Activated CD4-positive, alpha-beta T cell treated with anti-CD3 and anti-CD28 coated beads for 36 hours (primary cell): ENCODE measurements at regions not wholly inside any gene's neighbourhood (a gene's known extent, or its start where the extent isn't known, plus 50 kb on each side); places are given as distances from the start of the nearest gene placed in this dataset.
"Not testable (repeated sequence)": the region's sequence is repeated elsewhere in the genome, so short reads cannot be mapped to it uniquely, and the experiment has no call there.

ENCODE experiments used
- ATAC-seq: fragments of 200-7000 bp; cut with Tn5 transposase; one replicate; pipeline ENCODE4 v1.10.0; 2021; ENCODE audit warnings: mild to moderate bottlenecking, moderate library complexity
- CTCF ChIA-PET: fragments of 350-600 bp; sonication (Branson Sonifier 250); formaldehyde crosslinking; loops from one replicate; lab custom pipeline; 2021; ENCODE audit warnings: antibody characterized with exemption; lab: Charles Lee
- POLR2A ChIA-PET: fragments of 350-600 bp; sonication (Branson Sonifier 250); formaldehyde crosslinking; loops from one replicate; lab custom pipeline; 2021; ENCODE audit warnings: antibody characterized with exemption, inconsistent platforms; lab: Charles Lee
- DNase-seq: peaks from one replicate; pipeline ENCODE4 v3.0.0-alpha.2; 2020
- H3K27ac Mint-ChIP-seq: one replicate; pipeline ENCODE4 v1.8.0; 2021; ENCODE audit warnings: mixed read lengths
- H3K27me3 Mint-ChIP-seq: one replicate; pipeline ENCODE4 v1.8.0; 2021; ENCODE audit warnings: mixed read lengths
- H3K36me3 Mint-ChIP-seq: one replicate; pipeline ENCODE4 v1.8.0; 2021; ENCODE audit warnings: low read depth, mixed read lengths
- H3K4me1 Mint-ChIP-seq: one replicate; pipeline ENCODE4 v1.8.0; 2021; ENCODE audit warnings: mixed read lengths
- H3K4me3 Mint-ChIP-seq: one replicate; pipeline ENCODE4 v1.8.0; 2021; ENCODE audit warnings: mild to moderate bottlenecking, moderate library complexity, mixed read lengths
- H3K9me3 Mint-ChIP-seq: one replicate; pipeline ENCODE4 v1.8.0; 2021; ENCODE audit warnings: low read depth, mixed read lengths
- intact Hi-C, 2 experiments: fragments of 100-400 bp; cut with DNase I in 1 of 2; cut with micrococcal nuclease in 1 of 2; formaldehyde crosslinking; loops; one replicate each; pipeline versions ENCODE4 v1.14.2 to v1.15.1; 2022 to 2024; cut with DNase I, micrococcal nuclease

DNA sequence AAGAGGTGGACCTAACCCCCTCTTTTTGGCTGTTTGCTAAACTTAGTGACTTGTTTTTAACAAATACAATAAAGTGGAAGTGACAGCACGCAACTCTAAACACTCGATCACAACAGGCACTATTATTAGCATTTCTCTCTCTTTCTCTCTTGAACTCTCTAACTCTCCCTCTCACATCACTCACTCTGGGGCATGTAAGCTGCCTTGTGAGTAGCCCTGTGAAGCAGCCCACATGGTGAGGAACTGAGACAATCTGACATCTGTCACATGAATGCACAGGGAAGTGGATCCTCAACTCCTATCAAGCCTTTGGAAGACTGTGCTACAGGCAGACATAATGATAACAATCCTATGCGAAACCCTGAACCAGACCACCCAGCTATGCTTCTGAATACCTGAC is 609.0 kb upstream of the CNTN5 start:
- CTCF ChIA-PET: no interaction called here
- H3K4me1 Mint-ChIP-seq: no peaks in the 10 kb centered on the region
- H3K9me3 Mint-ChIP-seq: no peaks in the 10 kb centered on the region

DNA sequence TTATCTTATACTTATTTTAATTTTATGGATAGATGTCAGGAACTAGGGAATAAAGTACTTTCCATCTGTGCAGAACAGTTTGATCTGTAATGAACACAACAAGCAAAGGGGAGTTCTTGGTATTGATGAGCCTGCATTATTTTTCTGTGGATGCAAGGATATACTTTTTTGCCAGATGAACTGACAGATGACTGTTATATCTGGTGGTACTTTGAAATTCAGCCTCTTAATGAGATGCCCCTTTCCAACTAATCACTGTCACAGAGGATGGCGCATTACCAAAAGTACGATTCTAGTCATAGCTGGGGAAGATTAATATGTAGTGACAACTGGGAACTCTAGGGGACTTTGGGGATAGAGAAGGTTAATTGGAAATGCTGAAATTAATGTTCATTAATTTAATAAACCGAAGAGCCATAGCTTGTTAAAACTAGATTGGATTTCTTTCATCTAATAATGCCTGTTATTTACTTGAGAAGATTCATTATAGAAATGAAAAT is 603.4 kb upstream of the CNTN5 start:
- intact Hi-C loops: no loop called here
- POLR2A ChIA-PET: no interaction called here
- CTCF ChIA-PET: no interaction called here

More for the DNA sequence above, 609.0 kb upstream of the CNTN5 start:
- H3K27me3 Mint-ChIP-seq: no peaks in the 10 kb centered on the region
- intact Hi-C loops: no loop called here
- ATAC-seq (no peak), DNase-seq (no peak)
- POLR2A ChIA-PET: no interaction called here
- no peaks in the 10 kb centered on the region for H3K36me3 Mint-ChIP-seq
- H3K27ac Mint-ChIP-seq: no peak overlapping the region
- H3K4me3 Mint-ChIP-seq: no peak overlapping the region

DNA sequence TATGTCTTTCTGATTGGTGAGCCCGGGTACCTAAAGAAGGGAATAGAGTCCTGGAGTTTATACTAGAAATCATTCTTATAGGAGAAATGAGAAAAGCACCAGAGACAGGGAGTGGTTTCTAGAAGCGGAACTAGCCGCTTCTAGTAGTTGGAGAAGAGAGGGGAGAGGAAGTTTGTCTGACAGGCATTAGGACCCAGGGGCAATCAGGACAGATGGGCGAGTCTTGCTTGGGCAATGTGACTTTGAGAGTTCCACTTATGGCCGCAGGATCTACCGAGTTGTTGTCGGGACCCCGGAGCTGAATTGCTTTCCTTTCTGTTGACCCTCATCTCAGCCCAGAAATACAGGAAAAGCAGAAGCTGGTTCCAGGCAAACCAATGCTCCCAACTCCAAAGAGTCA is 596.8 kb upstream of the CNTN5 start:
- H3K27ac Mint-ChIP-seq: no peak overlapping the region

More for the DNA sequence above, 603.4 kb upstream of the CNTN5 start:
- no peak for ATAC-seq
- no peak for DNase-seq
- Mint-ChIP-seq H3K4me1 (no peaks in the 10 kb centered on the region), H3K4me3 (no peak overlapping the region), H3K36me3 (no peaks in the 10 kb centered on the region), H3K27me3 (no peaks in the 10 kb centered on the region), H3K9me3 (peaks cover 5% of the 10 kb centered on the region), H3K27ac (no peak overlapping the region)

DNA sequence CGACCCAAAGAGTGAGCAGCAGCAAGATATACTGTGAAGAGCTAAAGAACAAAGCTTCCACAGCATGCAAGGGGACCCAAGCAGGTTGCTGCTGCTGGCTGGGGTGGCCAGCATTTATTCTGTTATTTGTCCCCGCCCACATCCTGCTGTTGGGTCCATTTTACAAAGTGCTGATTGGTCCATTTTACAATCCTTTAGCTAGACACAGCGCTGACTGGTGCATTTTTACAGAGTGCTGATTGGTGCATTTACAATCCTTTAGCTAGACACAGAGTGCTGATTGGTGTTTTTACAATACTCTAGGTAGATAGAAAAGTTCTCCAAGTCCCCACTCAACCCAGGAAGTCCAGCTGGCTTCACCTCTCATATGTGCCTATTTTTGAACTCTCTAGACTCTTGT is 596.0 kb upstream of the CNTN5 start:
- H3K27ac Mint-ChIP-seq, ATAC-seq, DNase-seq, H3K4me1 Mint-ChIP-seq, H3K4me3 Mint-ChIP-seq, H3K36me3 Mint-ChIP-seq, H3K27me3 Mint-ChIP-seq, POLR2A ChIA-PET, intact Hi-C loops, CTCF ChIA-PET: not testable (repeated sequence)
- H3K9me3 Mint-ChIP-seq: peaks cover 13% of the 10 kb centered on the region

More for the DNA sequence above, 596.8 kb upstream of the CNTN5 start:
- intact Hi-C loops: no loop called here
- no peaks in the 10 kb centered on the region for H3K36me3 Mint-ChIP-seq
- ATAC-seq (no peak), DNase-seq (no peak)
- no peaks in the 10 kb centered on the region for H3K27me3 Mint-ChIP-seq
- CTCF ChIA-PET: no interaction called here
- H3K4me3 Mint-ChIP-seq: no peak overlapping the region
- POLR2A ChIA-PET: no interaction called here
- no peaks in the 10 kb centered on the region for H3K4me1 Mint-ChIP-seq
- H3K9me3 Mint-ChIP-seq: peaks cover 10% of the 10 kb centered on the region

DNA sequence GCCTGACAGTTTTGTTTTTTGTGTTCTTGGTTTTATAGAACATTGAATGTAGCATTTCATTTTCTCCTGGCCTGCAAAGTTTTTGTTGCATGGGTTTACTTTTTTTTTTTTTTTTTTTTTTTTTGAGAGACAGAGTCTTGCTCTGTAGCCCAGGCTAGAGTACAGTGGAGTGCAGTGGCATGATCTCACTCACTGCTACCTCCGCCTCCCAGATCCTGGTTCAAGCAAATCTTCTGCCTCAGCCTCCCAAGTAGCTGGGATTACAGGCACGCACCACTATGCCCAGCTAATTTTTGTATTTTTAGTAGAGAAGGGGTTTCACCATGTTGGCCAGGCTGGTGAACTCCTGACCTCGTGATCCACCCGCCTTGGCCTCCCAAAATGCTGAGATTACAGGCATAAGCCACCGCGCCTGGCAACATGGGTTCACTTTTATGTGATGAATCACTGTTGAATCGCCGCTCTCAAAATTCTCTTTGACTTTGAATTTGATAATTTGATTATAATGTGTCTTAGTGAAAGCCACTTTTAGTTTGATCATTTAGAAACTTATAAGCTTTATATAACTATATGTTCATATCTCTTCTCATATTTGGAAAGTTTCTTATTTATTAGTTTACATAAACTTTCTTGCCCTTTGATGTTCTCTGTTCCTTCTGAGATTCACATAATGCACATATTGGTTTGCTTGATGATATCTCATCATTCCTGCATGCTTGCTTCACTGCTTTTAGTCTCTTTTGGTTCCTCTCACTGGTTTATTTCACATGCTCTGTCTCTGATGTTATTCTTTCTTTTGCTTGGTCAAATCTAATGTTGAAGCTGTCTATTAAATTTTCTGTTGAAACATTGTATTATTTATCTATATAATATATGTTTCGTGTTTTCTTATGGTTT is 589.0 kb upstream of the CNTN5 start:
- Mint-ChIP-seq H3K27me3 (no peaks in the 10 kb centered on the region), H3K36me3 (no peaks in the 10 kb centered on the region), H3K4me1 (no peaks in the 10 kb centered on the region), H3K27ac (no peak overlapping the region), H3K4me3 (no peak overlapping the region), H3K9me3 (peaks cover 18% of the 10 kb centered on the region)
- ATAC-seq (no peak), DNase-seq (no peak)
- ChIA-PET POLR2A (no interaction called here), CTCF (no interaction called here)
- intact Hi-C loops: no loop called here

DNA sequence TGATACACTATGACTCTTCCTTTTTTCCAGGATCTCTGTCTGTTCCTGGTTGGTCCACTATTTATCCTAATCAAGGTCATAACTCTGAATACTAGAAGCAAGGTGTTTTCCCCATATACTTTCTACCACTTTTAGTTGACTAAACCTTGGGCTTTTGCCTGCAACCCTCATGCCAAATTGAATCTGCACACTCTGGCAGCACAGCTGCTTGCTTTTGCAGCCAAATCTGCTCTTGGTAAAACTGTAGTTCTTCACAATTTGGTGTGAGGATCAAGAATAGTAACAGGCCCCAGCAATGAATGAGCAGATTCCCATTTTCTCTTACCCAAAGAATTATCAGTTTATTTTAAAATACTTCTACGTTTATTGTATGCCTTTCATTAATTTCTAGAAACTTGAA is 586.5 kb upstream of the CNTN5 start:
- intact Hi-C loops: no loop called here
- no peak overlapping the region for H3K4me3 Mint-ChIP-seq
- ATAC-seq (no peak), DNase-seq (no peak)
- H3K4me1 Mint-ChIP-seq: no peaks in the 10 kb centered on the region
- ChIA-PET POLR2A (no interaction called here), CTCF (no interaction called here)
- H3K9me3 Mint-ChIP-seq: peaks cover 16% of the 10 kb centered on the region
- H3K27ac Mint-ChIP-seq: no peak overlapping the region
- no peaks in the 10 kb centered on the region for H3K36me3 Mint-ChIP-seq
- H3K27me3 Mint-ChIP-seq: no peaks in the 10 kb centered on the region

DNA sequence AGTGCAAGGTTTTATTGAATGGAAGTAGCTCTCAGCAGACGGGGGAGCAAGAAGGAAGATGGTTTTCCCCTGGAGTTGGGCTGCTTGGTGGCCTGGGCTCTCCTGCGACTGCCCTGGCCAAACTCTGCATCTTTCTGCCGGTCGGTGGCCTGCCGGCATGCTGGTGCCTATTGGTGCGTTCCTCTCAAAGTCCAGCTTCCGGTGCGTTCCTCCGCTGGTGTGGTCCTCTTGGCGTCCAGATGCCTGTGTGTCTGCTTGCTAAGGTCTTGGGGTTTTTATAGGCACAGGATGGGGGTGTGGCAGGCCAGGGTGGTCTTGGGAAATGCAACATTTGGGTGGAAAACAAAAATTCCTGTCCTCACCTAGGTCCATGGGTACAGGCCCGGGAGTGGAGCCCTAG is 567.4 kb upstream of the CNTN5 start:
- ChIA-PET CTCF (no interaction called here), POLR2A (no interaction called here)
- Mint-ChIP-seq H3K27ac (no peak overlapping the region), H3K4me3 (no peak overlapping the region), H3K36me3 (no peaks in the 10 kb centered on the region), H3K9me3 (peaks cover 5% of the 10 kb centered on the region), H3K27me3 (no peaks in the 10 kb centered on the region), H3K4me1 (no peaks in the 10 kb centered on the region)
- ATAC-seq: no peak
- intact Hi-C loops: no loop called here
- no peak for DNase-seq

DNA sequence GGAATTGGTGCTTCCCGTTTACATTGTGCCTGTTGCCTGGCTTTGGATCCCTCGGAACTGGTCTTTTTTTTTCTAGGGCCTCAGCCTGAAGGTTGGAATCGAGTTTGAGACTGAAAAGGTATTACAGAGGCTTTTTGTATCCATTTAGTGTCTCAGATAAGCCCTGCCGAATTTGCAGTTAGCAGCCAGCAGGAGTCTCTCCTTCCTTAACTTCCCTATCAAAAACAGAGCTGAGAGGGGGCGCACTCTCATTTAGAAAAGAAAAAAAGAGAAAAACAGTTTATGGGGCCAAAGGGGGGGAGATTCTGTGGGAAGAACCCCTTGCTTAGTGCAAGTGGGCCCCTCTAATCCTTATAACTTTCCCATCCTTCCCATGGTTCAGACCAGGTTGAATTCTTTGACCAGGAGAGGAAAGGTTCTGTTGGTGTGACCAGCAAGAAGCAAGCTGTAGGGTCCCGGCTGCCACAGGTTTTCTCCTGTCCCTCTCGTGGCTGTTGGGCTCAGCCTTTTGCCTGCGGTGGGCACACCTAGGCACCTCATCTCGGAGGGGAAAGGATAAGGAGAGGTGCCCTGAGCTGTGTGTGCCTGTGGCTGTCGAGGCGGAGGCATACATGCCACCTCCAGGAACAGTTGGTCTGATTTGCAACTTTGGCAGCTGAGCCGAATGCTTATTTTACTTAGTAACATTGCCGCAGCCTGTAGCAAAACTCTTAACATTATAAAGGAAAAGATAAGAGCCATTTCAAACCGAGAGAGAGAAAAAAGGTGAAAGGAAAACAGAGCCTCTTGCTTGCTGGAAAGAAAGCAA is 565.0 kb upstream of the CNTN5 start:
- Mint-ChIP-seq H3K4me1 (no peaks in the 10 kb centered on the region), H3K27ac (no peak overlapping the region), H3K27me3 (no peaks in the 10 kb centered on the region), H3K36me3 (no peaks in the 10 kb centered on the region), H3K9me3 (peaks cover 5% of the 10 kb centered on the region), H3K4me3 (no peak overlapping the region)
- intact Hi-C loops: no loop called here
- DNase-seq: no peak
- ChIA-PET CTCF (interaction anchor here (0.6 kb wide), 1 partner anchor 134 kb away, joined by 3 read pairs; no protein-coding TSS in a partner anchor), POLR2A (no interaction called here)
- no peak for ATAC-seq

DNA sequence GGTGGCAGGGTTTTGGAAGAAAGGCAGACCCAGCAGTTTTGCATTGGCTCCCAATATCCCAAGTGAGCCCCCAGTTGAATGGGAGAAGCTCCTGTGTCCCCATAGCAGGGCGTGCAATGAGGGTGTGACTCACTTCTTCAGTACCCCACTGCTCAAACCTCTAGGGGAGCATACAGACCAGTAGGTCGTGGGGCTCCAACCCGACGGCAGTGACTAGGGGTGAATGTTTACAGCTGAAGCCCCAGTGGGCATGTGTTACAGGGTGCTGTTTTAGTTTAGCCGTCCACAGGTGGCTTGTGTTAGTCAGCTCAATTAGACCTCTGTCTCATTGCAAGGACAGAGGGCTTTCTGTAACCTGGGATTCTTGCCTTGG is 564.5 kb upstream of the CNTN5 start:
- Mint-ChIP-seq H3K9me3 (peaks cover 7% of the 10 kb centered on the region), H3K27ac (no peak overlapping the region), H3K4me1 (no peaks in the 10 kb centered on the region), H3K4me3 (no peak overlapping the region), H3K36me3 (no peaks in the 10 kb centered on the region), H3K27me3 (no peaks in the 10 kb centered on the region)
- ChIA-PET CTCF (interaction anchor here (0.6 kb wide), 1 partner anchor 133 kb away, joined by 3 read pairs; no protein-coding TSS in a partner anchor), POLR2A (no interaction called here)
- intact Hi-C loops: no loop called here
- DNase-seq (no peak), ATAC-seq (no peak)

DNA sequence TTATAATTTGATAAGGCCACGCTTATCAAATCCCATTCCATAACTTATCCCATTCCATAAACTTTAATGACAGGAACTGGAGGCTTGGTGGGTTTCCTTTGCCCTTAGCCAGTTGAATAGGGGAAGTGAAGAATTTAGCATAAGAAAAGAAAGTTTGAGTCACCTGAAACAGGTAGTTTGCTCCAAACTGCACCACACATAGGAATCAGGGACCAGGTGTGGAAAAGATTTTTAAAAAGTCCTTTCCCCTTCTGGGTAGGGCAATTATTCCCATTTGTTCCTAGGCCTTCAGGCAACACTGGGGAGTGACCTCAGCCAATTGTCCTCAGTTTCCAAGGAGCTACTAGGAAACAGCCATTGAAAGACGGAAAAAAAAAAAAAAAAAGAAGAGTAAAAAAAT is 525.7 kb upstream of the CNTN5 start:
- H3K9me3 Mint-ChIP-seq: peaks cover 8% of the 10 kb centered on the region
- H3K4me3 Mint-ChIP-seq: no peak overlapping the region
- no peak for ATAC-seq
- intact Hi-C loops: no loop called here
- no peaks in the 10 kb centered on the region for H3K27me3 Mint-ChIP-seq
- no peak overlapping the region for H3K27ac Mint-ChIP-seq
- ChIA-PET CTCF (no interaction called here), POLR2A (no interaction called here)
- H3K36me3 Mint-ChIP-seq: no peaks in the 10 kb centered on the region
- no peak for DNase-seq
- no peaks in the 10 kb centered on the region for H3K4me1 Mint-ChIP-seq

DNA sequence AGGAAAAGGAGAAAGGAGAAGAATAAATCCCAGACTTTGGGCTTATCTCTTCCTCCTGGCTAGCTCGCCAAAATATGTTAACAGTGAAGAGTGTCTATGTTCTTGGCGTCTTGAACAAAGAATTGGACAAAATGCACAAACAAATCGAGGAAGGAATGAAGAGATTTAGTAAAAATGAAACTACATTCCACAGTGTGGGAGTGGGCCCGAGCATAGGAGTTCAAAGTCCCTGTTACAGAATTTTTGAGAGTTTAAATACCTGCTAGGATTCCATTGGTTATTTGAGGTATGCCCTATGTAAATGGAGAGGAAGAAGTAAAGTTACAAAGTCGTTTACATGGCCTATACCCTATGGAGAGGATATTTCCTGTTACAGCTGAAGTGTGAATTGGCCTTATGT is 525.1 kb upstream of the CNTN5 start:
- POLR2A ChIA-PET: no interaction called here
- CTCF ChIA-PET: no interaction called here
- no peaks in the 10 kb centered on the region for H3K27me3 Mint-ChIP-seq
- H3K4me1 Mint-ChIP-seq: no peaks in the 10 kb centered on the region
- intact Hi-C loops: no loop called here
- H3K27ac Mint-ChIP-seq: no peak overlapping the region
- H3K9me3 Mint-ChIP-seq: peaks cover 8% of the 10 kb centered on the region
- H3K36me3 Mint-ChIP-seq: no peaks in the 10 kb centered on the region
- H3K4me3 Mint-ChIP-seq: no peak overlapping the region
- ATAC-seq: no peak
- no peak for DNase-seq

DNA sequence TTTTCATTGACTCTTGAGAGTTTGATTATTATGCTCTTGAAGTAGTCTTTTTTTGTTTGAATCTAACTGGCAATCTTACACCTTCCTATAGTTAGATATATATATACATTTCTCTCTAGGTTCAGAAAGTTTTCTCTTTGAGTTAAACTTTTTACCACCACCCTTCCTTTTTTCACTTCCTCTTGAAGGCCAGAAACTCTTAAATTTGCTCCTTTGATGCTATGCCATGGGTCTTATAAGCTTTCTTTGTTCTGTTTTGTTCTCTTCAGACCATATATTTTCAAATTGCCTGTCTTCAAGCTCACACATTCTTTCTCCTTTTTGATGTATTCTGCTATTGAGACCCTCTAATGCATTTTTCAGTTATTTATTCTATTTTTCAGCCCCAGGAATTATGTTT is 513.5 kb upstream of the CNTN5 start:
- no peak for ATAC-seq
- Mint-ChIP-seq H3K9me3 (peaks cover 17% of the 10 kb centered on the region), H3K4me1 (no peaks in the 10 kb centered on the region), H3K27ac (no peak overlapping the region), H3K36me3 (no peaks in the 10 kb centered on the region), H3K27me3 (no peaks in the 10 kb centered on the region), H3K4me3 (no peak overlapping the region)
- intact Hi-C loops: no loop called here
- DNase-seq: no peak
- ChIA-PET POLR2A (no interaction called here), CTCF (no interaction called here)
